Thymus (tissue), 11 donors: ENCODE measurements at regions not wholly inside any gene's neighbourhood (a gene's known extent, or its start where the extent isn't known, plus 50 kb on each side); places are given as distances from the start of the nearest gene placed in this dataset.
"Not testable (repeated sequence)": the region's sequence is repeated elsewhere in the genome, so short reads cannot be mapped to it uniquely, and the experiment has no call there.

ENCODE experiments used
- DNase-seq, 9 donors: peaks; one replicate each; pipeline ENCODE4 v3.0.0-alpha.2; 2013; ENCODE audit warnings: low spot score in 9 of 9, low read depth in 6 of 9, missing footprints in 1 of 9
- H3K27ac ChIP-seq, 2 donors: one replicate each; pipeline ENCODE4 v1.5.1; 2013; ENCODE audit warnings: control low read depth in 1 of 2, low read depth in 1 of 2, low read length in 1 of 2, mild to moderate bottlenecking in 1 of 2, moderate library complexity in 1 of 2
- H3K27me3 ChIP-seq, 2 donors: one replicate each; pipeline ENCODE4 v1.5.1; 2013; ENCODE audit warnings: low read length in 1 of 2; ENCODE audit not compliant: control insufficient read depth in 2 of 2, insufficient read depth in 1 of 2
- H3K36me3 ChIP-seq, 2 donors: one replicate each; pipeline ENCODE4 v1.5.1; 2013; ENCODE audit warnings: low read length in 1 of 2, mild to moderate bottlenecking in 1 of 2, moderate library complexity in 1 of 2; ENCODE audit not compliant: control insufficient read depth in 2 of 2, insufficient read depth in 2 of 2
- H3K4me1 ChIP-seq, 2 donors: one replicate each; pipeline ENCODE4 v1.5.1; 2013; ENCODE audit warnings: low read length in 2 of 2; ENCODE audit not compliant: control insufficient read depth in 2 of 2, insufficient read depth in 2 of 2
- H3K4me3 ChIP-seq, 2 donors: one replicate each; pipeline ENCODE4 v1.5.1; 2013; ENCODE audit warnings: low read length in 2 of 2, control low read depth in 1 of 2, mild to moderate bottlenecking in 1 of 2
- H3K9me3 ChIP-seq, 2 donors: one replicate each; pipeline ENCODE4 v1.5.1; 2013; ENCODE audit warnings: low read length in 1 of 2, mild to moderate bottlenecking in 1 of 2; ENCODE audit not compliant: control insufficient read depth in 2 of 2, insufficient read depth in 1 of 2
- WGBS: extraction: QIAGEN DNeasy Blood & Tissue Kit; methylation state at CpG from one replicate; pipeline ENCODE4 v1.1.7; 2013; 5-methylcytosine and 5-hydroxymethylcytosine counted together
- donor health status: healthy.

DNA sequence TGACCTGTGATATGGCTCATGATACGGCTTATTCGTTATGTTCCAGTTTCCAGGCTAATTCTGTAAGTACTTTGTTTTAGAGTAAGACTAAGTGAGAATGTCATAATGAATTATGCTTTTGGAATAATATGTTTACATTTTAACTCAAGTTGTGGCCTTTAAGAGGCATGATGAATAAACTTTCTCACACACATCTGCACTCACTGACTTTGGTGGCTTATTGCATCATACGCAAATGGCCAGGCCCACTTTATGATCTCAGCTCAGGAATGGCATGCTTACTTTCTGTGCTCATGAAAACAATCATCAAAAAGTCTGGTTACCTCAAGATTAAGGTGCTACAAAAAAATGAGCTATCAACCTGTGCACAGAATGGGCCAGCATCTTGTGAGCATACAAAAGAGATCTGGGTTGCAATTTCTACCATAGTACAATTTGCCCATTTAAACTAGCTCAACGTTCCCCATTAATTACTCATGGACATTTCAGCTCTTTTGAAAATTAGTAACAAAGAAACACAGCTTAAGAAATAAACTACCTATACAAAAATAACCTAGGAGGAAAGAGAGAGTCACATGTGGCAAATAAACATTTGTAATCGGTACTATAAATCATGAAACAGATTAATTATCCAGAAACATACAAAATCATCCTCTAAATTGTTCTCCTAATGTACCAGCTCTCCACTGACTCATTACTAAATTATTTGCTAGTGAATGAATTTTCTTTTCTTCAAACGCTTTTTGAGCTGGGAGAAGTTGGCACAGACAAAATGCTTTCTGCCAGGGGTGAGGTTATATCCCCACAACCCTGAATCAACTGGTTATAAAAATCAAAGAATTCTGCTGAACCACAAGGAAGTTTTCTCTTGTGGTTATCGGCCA is 439.0 kb upstream of the ADAMTS9 start:
- Histone ChIP-seq H3K27ac (no peak overlapping the region), H3K36me3 (no peaks in the 10 kb centered on the region), H3K4me1 (no peaks in the 10 kb centered on the region), H3K9me3 (no peaks in the 10 kb centered on the region), H3K27me3 (no peaks in the 10 kb centered on the region), H3K4me3 (no peak overlapping the region)
- no peak for DNase-seq
- 91% methylated on average over 7 of the region's 7 CpGs for WGBS

DNA sequence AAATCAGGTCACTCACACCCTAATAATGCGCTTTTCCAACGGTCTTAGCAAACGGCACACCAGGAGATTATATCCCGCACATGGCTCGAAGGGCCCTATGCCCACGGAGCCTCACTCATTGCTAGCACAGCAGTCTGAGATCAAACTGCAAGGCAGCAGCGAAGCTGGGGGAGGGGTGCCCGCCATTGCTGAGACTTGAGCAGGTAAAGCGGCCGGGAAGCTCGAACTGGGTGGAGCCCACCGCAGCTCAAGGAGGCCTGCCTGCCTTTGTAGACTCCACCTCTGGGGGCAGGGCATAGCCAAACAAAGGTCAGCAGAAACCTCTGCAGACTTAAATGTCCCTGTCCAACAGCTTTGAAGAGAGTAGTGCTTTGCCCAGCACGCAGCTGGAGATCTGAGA is 432.4 kb upstream of the ADAMTS9 start:
- H3K36me3 ChIP-seq, H3K4me3 ChIP-seq, H3K27ac ChIP-seq, DNase-seq, H3K4me1 ChIP-seq, H3K27me3 ChIP-seq, H3K9me3 ChIP-seq: not testable (repeated sequence)
- WGBS = 98% methylated on average over 13 of the region's 13 CpGs

DNA sequence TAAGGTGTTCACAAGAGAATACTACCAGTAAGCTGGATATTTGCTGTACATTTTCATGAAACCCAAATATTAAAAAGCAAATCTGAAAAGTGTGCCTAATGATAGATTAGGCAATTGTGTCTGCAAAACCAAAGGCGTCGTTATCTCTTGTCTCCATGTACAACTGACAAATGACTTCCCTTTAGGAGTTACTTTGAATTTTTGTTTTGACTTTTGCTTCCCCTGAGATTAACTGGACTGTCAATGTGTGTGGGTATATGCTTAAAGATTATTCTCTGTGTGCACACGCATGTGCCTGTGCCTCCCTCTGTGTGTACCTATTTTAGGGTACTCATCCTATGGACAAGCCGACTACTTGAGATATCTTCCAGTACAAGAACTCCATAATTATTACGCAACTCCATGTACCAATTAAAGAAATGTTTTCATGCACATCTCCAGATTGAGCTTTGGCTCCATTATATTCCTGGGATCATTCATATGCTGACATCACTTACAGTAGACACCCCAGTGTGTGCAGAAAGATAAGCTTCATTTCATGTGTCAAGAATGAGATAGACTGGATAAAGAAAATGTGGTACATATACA is 431.2 kb upstream of the ADAMTS9 start:
- no peak overlapping the region for H3K4me3 ChIP-seq
- no peaks in the 10 kb centered on the region for H3K36me3 ChIP-seq
- WGBS = 82% methylated on average over 5 of the region's 5 CpGs
- DNase-seq = no peak
- H3K9me3 ChIP-seq = peaks cover 0 to 7% of the 10 kb centered on the region in 2 donors
- H3K4me1 ChIP-seq = no peaks in the 10 kb centered on the region
- H3K27ac ChIP-seq = no peak overlapping the region
- no peaks in the 10 kb centered on the region for H3K27me3 ChIP-seq

DNA sequence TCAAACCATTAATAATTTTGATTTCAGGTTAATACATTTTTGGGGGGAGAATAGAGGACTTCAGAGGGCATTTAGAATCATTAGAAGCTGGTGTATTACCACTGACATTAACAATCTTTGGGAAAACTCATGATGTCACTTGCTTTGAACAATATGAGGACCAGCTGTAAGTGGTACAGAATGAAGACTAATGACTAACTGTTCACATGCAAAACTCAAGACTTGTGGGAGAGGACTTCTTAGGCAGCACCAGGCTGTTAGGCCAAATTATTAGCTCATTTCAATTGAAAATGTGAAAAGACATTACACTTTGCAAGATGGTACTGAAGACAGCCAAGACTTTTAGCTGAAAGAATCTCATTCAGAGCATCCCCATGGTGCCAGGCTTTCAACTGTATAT is 426.2 kb upstream of the ADAMTS9 start:
- H3K9me3 ChIP-seq = no peaks in the 10 kb centered on the region
- no peak overlapping the region for H3K27ac ChIP-seq
- H3K27me3 ChIP-seq = no peaks in the 10 kb centered on the region
- H3K36me3 ChIP-seq = no peaks in the 10 kb centered on the region
- no peaks in the 10 kb centered on the region for H3K4me1 ChIP-seq
- DNase-seq = no peak
- no peak overlapping the region for H3K4me3 ChIP-seq

DNA sequence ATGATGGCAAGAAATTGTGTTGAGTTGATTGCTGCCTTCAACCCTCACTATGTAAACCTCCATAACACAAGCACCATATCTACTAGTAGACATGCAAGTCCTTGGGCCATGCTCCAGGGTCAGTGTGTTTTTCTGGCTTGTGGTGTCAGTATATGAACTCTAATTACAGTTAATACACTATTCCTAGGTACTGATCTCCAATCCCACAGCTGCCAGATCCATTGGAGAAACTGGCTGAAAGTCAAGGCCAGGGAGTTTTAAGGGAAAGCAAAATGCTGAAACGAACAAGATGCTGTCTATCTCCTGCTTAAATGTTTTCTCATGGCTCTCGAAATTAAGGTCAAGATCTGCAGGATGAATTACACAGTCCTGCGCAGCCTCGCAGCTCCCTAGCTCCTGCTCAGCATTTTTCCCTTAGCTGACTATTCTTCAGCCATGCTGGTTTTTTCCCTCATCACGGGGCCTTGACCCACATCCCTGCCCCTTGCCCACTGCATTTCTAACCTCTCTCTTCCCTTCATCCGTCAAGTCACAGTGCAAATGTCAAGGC is 425.0 kb upstream of the ADAMTS9 start:
- no peak for DNase-seq
- Histone ChIP-seq H3K9me3 (no peaks in the 10 kb centered on the region), H3K4me1 (no peaks in the 10 kb centered on the region), H3K27me3 (no peaks in the 10 kb centered on the region), H3K4me3 (no peak overlapping the region), H3K27ac (no peak overlapping the region), H3K36me3 (no peaks in the 10 kb centered on the region)
- WGBS = 91% methylated on average over 6 of the region's 6 CpGs

DNA sequence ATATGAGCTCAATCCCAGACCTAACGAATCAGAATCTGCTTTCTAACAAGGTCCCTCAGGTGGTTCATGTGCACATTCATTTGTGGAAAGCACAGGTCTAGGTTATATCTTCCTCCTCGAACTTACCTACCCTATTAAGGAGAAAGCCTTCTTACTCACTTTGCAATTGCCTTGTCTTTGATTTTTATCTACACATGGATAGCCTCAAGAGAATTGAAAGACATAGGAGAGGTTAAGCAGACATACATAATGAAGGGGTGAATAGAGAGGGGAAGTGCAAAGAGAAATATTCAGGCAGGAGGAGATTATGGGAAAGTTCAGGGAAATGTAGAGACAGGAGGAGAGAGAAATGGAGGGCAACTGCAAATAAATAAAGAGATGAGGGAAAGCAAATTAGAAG is 422.9 kb upstream of the ADAMTS9 start:
- H3K4me1 ChIP-seq = no peaks in the 10 kb centered on the region
- no peak for DNase-seq
- no peak overlapping the region for H3K4me3 ChIP-seq
- WGBS = 75% methylated on average over 2 of the region's 2 CpGs
- H3K9me3 ChIP-seq = no peaks in the 10 kb centered on the region
- no peaks in the 10 kb centered on the region for H3K27me3 ChIP-seq
- H3K27ac ChIP-seq = no peak overlapping the region
- no peaks in the 10 kb centered on the region for H3K36me3 ChIP-seq

DNA sequence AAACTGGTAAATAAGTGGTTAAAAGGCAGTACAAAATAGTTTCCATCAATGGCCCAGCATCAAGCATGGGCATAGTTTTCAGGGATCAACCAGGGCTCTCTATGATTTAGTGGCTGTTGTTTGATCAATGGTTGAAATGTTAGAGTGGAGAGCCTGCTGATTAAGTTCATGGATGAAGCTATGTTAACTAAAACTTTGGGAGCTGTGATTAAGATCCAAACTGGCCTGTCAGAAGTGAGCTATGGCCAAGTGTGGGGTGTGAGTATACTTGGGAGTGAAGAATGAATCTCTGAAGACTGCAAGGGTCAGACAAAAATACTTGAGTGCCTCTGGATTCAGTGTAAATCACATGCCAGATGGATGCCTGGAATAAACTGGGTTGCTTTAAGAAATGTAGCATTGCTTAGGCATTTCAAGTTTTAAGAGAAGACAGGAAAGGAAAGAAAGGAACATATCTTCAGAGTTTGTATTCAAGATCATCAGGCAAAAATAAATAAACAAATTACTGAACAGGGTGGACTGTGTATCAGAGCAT is 422.2 kb upstream of the ADAMTS9 start:
- Histone ChIP-seq H3K9me3 (no peaks in the 10 kb centered on the region), H3K27me3 (no peaks in the 10 kb centered on the region), H3K4me1 (no peaks in the 10 kb centered on the region), H3K27ac (no peak overlapping the region), H3K4me3 (no peak overlapping the region), H3K36me3 (no peaks in the 10 kb centered on the region)
- DNase-seq = no peak

DNA sequence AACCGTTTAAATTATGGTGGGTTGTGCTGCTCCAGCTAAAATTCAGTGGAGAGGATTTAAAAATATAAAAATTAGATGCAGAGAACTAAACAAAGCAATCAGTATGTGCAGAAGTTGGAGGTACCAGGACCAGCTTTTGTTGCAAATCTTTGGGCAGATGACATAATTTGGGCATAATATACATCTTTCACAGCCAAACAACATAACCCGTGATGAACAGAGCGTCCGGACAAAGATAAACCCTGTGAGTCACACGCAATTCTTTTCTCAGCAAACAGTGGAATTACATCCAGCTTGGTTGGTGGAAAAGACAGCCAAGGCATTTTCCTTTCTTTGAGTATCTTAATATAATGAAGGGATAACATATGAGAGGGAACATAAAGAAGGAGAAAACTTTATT is 419.4 kb upstream of the ADAMTS9 start:
- DNase-seq = no peak
- Histone ChIP-seq H3K27me3 (no peaks in the 10 kb centered on the region), H3K27ac (no peak overlapping the region), H3K9me3 (no peaks in the 10 kb centered on the region), H3K4me1 (no peaks in the 10 kb centered on the region), H3K4me3 (no peak overlapping the region), H3K36me3 (no peaks in the 10 kb centered on the region)
- WGBS = 89% methylated on average over 5 of the region's 5 CpGs

DNA sequence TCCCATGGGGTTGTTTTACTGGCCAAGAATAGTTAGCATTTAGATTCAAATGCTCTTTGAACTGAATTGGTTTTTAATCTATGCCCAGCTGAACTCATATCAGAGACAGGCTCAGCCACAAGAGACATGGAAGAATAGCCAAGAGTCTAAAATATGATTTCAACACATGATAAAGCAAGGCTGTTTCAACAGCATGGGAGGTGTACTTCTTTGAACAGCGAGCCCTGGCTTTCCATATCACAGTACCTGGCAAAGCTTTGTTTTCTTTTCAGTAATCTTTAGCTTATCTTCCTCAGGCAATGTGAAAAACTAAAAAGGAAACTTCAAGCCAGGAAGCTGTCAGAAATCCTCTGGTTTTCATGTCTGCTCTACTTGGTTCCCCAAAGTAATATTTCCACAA is 413.6 kb upstream of the ADAMTS9 start:
- Histone ChIP-seq H3K9me3 (no peaks in the 10 kb centered on the region), H3K27me3 (no peaks in the 10 kb centered on the region), H3K27ac (no peak overlapping the region), H3K4me3 (no peak overlapping the region), H3K4me1 (no peaks in the 10 kb centered on the region), H3K36me3 (no peaks in the 10 kb centered on the region)
- 28% methylated on average over 1 of the region's 1 CpG for WGBS
- no peak for DNase-seq
